HG02642 (cell line): ENCODE measurements at regions not wholly inside any gene's neighbourhood (a gene's known extent, or its start where the extent isn't known, plus 50 kb on each side); places are given as distances from the start of the nearest gene placed in this dataset.
A peak's percentile ranks its signal among the peaks of the same experiment; 100 is the strongest.

Experiments
- ATAC-seq: cut with Tn5 transposase; IDR thresholded peaks from one replicate; pipeline ENCODE4 v1.9.1; 2021; ENCODE audit warnings: mild to moderate bottlenecking; ENCODE audit not compliant: unreplicated experiment, poor library complexity

DNA sequence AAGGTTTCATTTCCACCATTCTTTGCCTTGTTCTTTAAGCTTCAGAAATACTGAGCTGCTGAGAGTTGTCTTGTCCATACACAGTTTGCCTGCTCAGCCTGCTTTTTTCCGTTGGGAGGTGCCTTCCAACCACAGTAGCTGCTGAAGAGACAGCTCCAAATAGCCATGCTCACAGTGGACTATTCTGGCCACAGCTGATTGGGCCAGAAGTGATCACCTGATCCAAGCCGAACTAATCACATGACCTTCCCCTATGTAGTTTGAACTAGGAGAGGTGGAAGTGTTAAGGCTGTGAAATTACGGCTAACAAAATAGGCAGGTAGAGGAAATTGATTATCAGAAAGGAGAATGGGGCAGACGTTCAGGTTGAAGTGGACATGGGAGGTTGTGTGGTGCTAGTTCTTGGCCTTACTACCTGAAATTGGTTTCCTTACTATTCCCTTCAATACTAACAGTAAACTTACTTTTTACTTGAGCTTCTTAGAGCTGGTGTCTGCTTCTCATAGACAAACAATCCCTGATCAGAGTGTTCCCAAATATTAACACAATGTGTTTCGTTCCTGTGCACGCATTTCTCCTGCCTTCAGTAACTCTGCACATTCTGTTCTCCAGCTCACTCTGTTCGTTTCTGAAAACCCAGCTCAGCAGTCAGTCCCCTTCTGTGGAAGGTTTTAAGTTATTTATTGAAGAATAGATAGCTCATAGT, 136.1 kb downstream of the RWDD3 start:
- no peak for ATAC-seq

DNA sequence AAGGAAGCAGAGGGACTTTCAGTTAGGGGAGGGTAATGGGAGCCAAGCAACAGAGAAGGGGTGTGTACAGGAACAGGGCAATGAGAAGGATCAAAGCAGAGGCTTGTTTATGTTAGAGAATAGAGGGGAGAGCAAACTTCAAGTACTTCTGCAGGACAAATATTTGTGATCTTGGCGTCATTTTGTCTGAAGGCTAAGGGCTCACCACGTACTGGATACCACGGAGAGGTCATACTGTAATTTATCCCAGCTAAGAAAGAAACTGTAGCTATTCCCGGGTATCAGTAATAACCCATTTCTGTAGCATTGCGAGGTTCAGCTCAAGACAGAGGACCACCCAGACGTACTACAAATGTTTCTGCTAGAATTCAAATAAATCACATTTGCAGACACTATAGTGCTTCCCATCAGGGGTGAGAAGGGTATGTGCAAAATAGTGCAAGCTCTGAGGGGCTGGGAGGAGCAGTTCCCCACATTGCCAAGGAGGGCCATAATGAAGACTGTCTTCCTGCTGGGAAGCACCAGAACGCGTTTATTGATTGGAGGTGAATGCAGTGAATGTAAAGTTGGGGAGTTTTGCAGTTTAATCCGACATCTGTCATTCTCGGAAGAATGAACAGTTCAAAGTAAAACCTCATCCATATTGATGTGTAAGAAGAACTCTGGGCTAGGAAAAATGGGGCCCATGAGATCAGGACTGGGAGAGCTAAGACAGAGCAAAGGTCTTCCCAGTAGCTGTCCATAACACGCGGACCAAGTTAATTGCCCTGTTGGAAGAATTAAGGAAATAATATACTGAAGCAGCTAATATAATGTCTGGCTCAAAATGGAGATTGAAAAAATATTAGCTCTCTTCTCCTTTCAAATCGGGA, 136.9 kb downstream of the RWDD3 start:
- ATAC-seq: no peak

DNA sequence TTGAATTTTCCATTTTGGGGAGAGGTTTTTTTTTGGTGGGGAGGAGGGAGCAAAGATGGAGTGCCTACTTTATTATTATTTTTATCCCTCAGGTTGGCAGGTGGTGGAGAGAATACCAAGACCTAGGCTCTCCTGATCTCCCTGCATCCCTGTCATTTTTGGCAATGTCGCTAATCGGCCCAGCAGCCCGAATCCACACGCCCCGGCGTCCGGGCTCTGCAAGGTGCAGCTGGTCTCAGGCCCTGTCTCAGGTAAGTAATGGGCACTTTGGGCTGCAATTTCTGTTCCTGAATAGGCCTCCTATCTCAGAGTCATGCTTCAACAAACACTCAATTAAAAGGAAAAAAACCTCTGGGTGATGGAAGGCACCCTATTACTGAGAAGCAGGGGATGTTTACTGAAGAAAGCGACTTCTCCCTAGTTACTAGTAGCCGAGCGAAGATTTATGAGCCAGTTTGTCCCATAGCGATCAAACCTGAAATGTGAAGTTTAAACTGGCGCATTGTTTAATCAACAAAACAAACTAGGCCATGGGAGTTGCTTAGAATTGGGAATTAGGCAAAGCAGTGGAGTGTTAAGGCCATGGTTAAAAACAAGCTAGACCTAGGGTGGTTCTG, 137.8 kb downstream of the RWDD3 start:
- no peak for ATAC-seq

DNA sequence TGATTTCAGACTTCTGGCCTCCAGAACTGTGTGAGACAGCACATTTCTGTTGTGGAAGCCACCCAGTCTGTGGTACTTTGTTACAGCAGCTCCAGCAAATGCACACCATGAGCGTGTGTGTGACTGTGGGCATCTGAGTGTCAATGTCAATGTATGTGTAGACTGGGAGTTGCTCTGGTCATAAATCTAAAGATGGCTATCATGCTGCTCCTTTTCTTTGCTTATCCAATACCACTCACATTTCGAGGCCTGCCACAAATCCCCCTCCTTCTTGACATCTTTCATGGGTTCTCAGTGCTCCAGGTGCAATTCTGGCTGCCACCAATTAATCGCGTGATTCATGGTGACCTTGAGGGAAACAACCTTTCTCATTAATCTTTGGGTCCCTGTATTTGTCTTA, 141.2 kb downstream of the RWDD3 start:
- ATAC-seq: no peak

DNA sequence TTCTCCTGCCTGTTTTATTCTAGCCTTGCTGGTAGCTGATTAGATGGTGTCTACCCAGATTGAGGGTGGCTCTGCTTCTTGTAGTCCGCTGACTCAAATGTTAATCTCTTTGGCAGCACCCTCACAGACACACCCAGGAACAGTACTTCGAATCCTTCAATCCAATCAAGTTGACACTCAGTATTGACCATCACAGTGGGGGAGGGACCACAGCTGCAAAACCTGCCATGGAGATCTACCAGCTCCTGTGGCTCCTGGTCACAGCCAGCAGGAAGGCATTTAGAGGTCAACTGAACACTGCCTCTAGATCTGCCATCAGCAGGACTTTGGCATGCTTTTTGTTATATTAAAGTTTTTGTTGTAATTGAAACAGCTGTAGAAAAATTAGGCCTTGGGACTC, 146.9 kb downstream of the RWDD3 start:
- no peak for ATAC-seq

DNA sequence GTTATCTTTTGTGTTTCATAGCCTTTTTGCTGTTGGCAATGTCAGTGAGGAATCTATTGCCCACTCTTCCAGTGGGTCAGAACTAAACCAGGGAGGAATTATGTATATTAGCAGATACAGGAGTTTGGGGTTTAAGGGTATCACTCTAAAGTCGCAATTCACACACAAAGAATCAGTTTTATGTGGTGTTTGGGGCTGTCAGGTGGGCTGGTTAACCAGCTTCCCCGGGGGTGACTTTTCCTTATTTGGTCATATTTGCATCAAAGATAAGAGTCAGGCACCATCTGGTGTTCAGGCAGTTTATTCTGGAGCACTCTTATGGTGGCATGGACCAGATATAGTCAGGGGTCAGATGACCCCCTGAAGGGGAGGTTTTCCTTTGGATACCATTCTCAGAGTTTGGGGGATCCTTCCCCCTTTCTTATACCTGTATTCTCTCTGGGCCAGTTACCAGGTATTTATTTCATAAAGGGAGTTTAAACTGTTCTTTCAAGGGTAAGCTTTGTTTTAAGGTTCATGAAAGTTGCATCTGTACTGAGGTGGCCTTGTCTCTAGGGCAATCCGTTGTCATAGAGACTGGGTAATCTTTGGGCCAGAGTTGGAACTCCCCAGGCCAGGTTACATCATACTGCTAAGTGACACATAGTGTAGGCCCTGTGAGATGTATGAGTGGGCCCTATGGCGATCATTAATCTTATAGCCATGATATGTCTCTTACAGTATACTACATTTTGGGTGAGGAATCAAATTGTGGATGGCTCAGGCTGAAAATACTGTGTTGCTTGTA, 148.2 kb downstream of the RWDD3 start:
- peak; percentile 56 for ATAC-seq

DNA sequence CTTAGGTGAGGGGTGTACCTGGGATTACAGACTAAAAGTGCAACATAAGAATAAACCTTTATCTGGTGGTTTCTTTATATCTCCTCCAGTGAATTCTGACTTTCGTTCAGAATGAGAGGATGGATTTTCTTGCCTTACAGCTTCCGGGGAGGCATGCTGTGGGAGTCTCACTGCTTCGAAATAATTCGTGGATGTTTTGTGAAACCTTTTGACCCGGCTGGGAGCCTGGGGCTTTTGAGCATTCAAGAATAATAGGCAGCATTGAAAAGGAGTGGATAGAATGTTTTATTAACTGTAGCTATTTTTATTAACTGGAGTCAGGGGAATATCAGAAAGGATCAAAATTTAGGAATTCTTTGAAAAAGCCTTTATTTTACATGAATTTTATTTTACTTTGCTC, 149.1 kb downstream of the RWDD3 start:
- ATAC-seq: no peak

DNA sequence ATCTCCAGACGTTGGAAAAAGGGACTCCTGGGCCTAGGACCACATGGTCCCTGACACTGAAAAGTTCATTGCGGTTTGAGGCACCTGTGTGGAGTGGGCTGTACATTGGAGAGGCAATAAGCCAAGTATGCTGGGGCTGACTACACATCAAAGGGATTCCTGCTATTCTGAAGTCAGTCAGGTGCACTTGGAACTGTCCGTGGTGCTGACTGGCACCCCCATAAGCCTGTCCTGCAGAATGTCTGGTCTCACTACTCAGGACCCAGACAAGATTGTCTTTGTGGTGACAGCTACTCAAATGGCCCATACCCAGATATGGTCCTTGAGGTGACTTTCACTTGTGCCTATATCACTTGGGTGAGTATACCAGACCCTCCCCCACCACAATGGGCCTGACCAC, 150.6 kb downstream of the RWDD3 start:
- ATAC-seq: peak; percentile 46

DNA sequence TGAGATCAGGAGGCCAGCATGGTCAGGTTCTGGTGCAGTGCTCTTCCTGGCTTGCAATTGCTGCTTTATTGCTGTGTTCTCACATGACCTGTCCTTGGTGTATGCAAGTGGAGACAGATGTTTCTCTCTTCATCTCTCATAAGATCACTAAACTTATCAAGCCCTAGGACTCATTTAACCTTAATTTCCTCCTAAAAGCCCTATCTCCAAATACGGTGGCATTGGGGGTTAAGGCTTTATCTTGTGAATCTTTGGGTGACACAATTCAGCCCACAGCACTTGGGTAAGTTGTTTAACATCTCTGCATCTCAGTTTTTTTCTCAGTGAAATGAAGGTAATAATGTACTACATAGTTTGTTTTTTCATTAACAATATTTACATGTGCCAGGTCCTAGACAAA, 152.4 kb downstream of the RWDD3 start:
- ATAC-seq: no peak

DNA sequence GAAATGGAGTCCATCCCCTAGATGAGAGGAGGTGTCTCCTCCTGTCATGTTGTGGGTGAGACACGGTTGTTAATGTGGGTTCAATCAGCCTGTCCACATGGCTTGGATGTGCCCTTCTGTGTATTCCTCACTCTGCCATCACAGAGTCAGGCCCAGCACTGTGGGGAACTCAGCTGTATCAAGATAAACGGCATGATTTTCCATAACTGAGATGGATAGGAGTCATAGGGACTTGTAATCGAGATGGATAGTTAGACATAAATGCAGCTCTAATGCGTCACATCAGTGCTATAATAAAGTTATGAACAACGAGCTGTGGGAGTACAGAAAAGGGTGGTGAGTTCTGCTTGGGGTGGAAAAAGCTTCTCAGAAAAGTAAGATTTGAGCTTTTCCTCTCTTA, 152.9 kb downstream of the RWDD3 start:
- no peak for ATAC-seq

DNA sequence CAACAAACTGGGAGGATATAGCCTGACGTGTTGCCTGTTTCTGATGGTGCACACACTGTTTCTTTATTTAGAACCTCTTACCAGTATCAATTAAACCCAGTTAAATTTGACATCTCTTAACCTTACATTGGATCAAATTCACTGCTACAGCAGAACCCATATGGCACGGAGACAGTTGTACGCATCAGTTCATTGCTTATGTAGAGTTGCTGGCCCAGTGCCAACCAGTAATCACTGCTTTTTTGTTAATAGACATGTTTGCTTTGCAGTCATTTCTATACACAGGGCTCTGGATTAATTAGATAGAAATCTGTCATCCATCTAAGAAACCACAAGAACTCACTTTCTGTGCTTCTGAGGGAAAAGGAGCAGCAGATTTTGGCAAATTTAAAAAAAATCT, 154.0 kb downstream of the RWDD3 start:
- no peak for ATAC-seq

DNA sequence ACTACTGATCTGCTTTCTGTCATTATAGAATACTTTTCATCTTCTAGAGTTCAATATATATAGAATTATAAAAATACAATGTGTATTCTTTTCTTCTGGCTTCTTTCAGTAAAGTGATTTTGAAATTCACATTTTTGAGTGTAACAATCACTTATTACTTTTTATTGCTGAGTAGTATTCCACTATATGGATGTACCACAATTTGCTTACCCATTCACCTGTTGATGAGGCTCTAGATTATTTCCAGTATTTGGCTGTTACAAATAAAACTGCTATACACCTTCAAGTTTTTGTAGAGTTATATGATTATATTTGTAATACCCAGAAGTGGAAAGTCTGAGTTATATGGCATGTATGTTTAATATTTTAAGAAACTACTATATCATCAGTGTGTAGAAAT, 159.4 kb downstream of the RWDD3 start:
- ATAC-seq: no peak

DNA sequence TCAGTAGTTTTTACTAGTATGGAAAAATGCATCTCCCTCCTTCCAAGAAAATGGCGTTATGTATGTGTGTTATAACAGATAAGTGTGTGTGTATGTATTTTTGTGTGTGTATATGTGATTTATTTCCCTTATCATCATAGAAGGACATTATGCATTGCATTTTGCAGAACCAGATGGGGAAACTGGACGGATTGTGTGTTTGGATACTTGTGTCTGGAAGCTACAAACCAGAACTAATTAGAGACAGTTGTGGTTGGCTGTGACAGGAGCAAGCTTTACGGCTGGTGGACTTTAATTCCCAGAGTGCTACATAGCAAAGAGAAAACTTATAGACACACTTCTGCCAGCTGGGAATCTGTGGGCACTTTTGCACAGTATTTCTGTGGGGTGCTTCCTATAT, 162.5 kb downstream of the RWDD3 start:
- ATAC-seq: no peak

DNA sequence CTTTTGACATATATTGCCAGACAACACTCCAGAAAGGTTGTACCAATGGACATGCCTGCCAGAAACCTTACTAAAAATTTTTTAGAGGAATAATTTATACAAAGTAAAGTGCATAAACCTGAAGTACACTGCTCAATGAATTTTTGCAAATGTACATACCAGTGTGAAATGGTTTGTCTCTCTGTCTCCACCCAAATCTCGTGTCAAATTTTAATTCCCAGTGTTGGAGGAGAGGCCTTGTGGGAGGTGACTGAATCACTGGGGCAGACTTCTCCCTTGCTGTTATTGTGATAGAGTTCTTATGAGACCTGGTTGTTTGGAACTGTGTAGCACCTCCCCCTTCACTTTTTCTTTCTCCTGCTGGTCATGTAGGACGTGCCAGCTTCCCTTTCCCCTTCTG, 168.8 kb downstream of the RWDD3 start:
- no peak for ATAC-seq

DNA sequence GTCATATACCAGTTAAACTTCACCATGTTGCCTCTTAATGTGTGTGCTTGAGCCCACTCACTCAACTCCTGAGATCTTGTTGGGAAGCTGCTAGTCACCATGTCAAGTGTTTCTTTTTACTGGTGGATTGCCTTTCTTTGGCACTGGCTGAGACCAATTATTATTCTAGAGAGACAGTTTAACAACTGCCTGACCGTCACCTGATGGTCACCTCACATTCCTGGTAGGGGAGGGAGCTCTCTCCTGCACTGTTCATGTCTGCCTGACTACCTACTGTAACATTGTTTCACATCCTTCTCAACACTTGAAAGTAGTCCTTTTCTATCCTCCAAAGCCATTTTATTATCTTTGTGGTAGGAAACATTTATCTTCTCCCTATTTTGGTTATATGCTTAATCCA, 172.3 kb downstream of the RWDD3 start:
- no peak for ATAC-seq

DNA sequence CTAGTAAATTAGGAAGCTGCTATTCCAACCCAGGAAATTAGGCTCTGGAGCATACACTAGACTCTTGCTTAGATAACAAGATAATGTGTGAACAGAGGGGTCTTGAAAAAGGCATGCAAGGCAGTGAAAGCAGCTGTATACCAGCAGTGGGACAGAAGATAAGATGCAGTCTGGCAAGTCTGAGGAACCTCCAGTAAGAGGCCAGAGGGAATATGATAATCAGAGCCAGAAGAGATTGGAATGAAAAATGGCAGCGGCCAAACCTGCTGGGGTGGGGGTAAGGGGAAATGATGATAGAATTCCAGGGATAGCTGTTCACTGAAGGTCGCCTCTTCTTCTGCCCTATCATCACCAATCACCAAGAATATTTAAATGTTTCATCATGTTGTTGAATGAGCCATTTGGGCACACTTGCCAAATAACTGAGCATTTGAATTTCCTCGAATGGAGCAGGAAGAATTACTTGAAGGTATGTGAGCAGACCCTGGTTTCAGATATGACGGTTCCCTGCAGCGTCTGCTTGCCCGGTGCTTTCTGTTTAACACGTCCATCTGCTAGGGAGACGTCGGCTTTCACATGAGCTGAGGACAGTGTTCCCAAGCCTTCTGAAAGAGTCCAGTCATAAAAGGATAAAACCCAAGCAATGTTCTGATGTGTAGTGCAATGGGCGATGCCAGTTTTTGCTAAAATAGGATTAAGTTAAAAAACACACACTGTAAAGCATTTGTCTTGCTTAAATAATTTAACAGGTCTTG, 173.3 kb downstream of the RWDD3 start:
- no peak for ATAC-seq

DNA sequence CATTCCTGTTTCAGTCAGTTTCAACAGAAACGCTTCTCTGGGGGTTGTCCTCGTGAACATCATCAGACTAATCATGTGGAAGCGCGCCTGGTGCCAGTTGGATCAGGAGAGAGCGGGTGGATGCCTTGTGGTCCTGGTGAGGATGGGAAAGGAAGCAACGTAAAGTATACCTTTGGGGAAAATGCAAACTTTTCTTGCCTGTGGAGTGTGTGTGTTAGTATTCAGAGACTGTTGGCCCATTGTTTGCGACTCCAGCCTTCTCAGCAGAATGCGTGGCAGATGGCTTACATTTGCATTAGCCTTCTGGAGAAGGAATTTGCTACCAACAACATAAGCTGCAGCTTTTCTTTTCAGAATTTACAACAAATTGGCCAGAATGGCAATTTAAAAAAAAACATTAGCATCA, 173.9 kb downstream of the RWDD3 start:
- no peak for ATAC-seq

DNA sequence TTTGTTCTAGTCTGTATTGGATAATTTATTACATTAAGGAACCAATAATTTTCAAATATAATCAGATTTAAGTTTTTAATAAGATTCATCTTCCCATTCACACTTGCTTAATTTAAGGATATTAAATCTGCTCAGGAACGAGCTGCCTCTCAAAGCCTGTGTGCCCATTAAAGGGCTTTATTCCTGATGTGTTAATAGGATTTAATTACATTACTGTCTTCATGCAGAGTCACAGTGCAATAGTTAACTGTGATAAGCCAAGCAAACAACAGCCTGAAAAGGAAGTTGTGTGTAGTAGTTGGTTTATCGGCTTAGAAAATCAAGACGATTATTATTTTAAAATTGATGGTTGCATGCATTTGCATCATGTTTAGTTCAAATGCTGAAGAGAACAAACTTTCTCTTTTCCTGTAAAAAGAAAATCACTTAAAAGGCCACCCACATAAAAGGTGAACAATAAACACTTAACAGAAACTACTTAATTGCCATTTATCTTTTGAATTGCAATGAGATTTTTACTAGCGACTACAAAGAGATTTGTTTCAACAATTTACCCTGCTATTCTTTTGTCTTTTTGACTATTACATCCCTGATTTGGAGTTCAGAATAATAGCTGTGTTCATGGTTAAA, 174.6 kb downstream of the RWDD3 start:
- no peak for ATAC-seq

DNA sequence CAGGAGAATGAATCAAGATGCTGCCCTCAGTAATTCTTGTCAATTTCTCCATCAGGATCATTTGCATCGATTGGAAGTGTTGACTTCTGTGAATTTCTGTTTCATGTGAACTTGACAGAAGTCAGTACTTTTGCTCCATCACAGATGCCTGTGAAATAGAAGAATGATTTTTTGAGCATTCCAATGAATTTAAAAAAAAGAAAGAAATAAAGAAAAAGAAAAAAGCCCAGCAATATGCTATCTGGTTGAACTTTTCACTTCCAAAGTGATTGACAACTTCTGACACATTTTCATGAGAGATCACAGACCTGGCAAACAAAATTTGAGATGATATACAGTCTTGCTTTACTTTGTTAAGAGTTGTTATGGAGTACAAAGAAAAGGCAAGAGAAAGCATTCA, 175.3 kb downstream of the RWDD3 start:
- no peak for ATAC-seq

DNA sequence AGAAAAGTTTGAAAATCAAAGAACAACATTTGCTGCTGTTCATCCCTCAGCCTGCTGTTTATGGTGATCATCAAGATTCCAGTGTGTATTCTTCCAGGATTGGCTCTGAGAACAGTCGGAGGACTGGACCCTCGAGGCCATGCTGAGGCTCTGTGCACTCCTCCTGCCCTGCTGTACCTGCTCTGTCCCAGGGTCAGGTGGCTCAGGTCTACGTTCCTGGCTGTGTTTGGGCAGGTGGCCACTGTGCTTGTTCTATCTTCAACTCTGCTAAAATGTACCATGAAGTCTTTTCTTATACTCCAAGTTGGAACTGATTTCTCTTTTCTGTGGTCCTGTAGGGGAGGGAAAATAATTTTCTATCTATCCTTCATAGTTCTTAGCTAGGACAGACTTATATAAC, 175.9 kb downstream of the RWDD3 start:
- ATAC-seq: no peak
